ENCODE measurements at regions not wholly inside any gene's neighbourhood (a gene's known extent, or its start where the extent isn't known, plus 50 kb on each side); places are given as distances from the start of the nearest gene placed in this dataset.

GRCh38 chr16:86090461-86091170 is 191.7 kb downstream of the IRF8 start:
- Histone ChIP-seq H3K4me1 (replicated peaks) (no peaks in the 10 kb centered on the region), H3K9me3 (no peaks in the 10 kb centered on the region), H3K27ac (no peak overlapping the region), H3K27me3 (replicated peaks; ENCODE audit: insufficient read depth) (no peaks in the 10 kb centered on the region), H3K36me3 (no peaks in the 10 kb centered on the region), H3K4me3 (no peak overlapping the region)
- DNase-seq (ENCODE audit: low spot score) = no peak
- TF ChIP-seq CTCF (IDR thresholded peaks at IDR 0.05) = no peak
- TF ChIP-seq POLR2AphosphoS5 (IDR thresholded peaks at IDR 0.05) = no peak
- no peak for TF ChIP-seq POLR2A (IDR thresholded peaks at IDR 0.05)
- intact Hi-C loops (cut with DNase I) = no loop called here
- WGBS = 73% methylated on average over 9 of the region's 9 CpGs

GRCh38 chr16:86091976-86092375 is 193.0 kb downstream of the IRF8 start:
- DNase-seq (ENCODE audit: low spot score) = no peak
- Histone ChIP-seq H3K27me3 (replicated peaks; ENCODE audit: insufficient read depth) (no peaks in the 10 kb centered on the region), H3K4me3 (no peak overlapping the region), H3K4me1 (replicated peaks) (no peaks in the 10 kb centered on the region), H3K9me3 (no peaks in the 10 kb centered on the region), H3K27ac (no peak overlapping the region), H3K36me3 (no peaks in the 10 kb centered on the region)
- WGBS = 94% methylated on average over 7 of the region's 7 CpGs
- TF ChIP-seq POLR2A (IDR thresholded peaks at IDR 0.05) (no peak), POLR2AphosphoS5 (IDR thresholded peaks at IDR 0.05) (no peak), CTCF (IDR thresholded peaks at IDR 0.05) (no peak)
- intact Hi-C loops (cut with DNase I) = no loop called here

- no peaks in the 10 kb centered on the region for H3K36me3 ChIP-seq
- no peaks in the 10 kb centered on the region for H3K27me3 ChIP-seq (replicated peaks; ENCODE audit: insufficient read depth)
- TF ChIP-seq CTCF (IDR thresholded peaks at IDR 0.05) = no peak
- TF ChIP-seq POLR2AphosphoS5 (IDR thresholded peaks at IDR 0.05) = no peak
- no peak for TF ChIP-seq POLR2A (IDR thresholded peaks at IDR 0.05)
- DNase-seq (ENCODE audit: low spot score) = no peak
- H3K27ac ChIP-seq = no peak overlapping the region
- no peaks in the 10 kb centered on the region for H3K4me1 ChIP-seq (replicated peaks)
- intact Hi-C loops (cut with DNase I) = no loop called here
- no peaks in the 10 kb centered on the region for H3K9me3 ChIP-seq
- no peak overlapping the region for H3K4me3 ChIP-seq
- 90% methylated on average over 27 of the region's 27 CpGs for WGBS
These were observed 193.9 kb downstream of the IRF8 start for GRCh38 chr16:86092586-86093480.

GRCh38 chr16:86093801-86094750 is 195.1 kb downstream of the IRF8 start:
- H3K4me1 ChIP-seq (replicated peaks) = no peaks in the 10 kb centered on the region
- 71% methylated on average over 14 of the region's 14 CpGs for WGBS
- no peaks in the 10 kb centered on the region for H3K9me3 ChIP-seq
- H3K27ac ChIP-seq = no peak overlapping the region
- no peaks in the 10 kb centered on the region for H3K27me3 ChIP-seq (replicated peaks; ENCODE audit: insufficient read depth)
- DNase-seq (ENCODE audit: low spot score) = no peak
- intact Hi-C loops (cut with DNase I) = no loop called here
- no peaks in the 10 kb centered on the region for H3K36me3 ChIP-seq
- TF ChIP-seq CTCF (IDR thresholded peaks at IDR 0.05) = no peak
- TF ChIP-seq POLR2AphosphoS5 (IDR thresholded peaks at IDR 0.05) = no peak
- no peak for TF ChIP-seq POLR2A (IDR thresholded peaks at IDR 0.05)
- no peak overlapping the region for H3K4me3 ChIP-seq
